Central memory CD4-positive, alpha-beta T cell (primary cell): ENCODE measurements at regions not wholly inside any gene's neighbourhood (a gene's known extent, or its start where the extent isn't known, plus 50 kb on each side); places are given as distances from the start of the nearest gene placed in this dataset.

Source experiments
- DNase-seq: peaks from one replicate; pipeline ENCODE4 v3.0.0; 2022

DNA sequence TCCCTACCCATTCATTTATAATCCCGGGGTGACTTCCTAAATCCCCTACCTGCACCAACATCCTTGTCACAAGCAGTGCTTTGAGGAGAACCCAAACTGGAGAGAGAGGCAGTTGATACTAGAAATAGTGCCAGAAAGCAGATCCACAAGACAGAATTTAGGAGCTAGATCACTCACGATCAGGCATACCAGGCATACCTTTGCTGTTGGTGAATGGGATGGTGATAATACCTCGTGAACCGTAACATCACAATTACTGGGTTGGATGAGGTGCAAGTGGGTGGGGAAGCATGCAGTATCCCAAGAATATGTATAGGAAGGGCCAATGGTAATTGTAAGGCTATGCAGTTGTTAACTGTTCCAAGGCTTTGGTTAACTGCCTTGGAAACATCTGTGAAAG lies 129.3 kb downstream of the TMA16 start:
- DNase-seq = no peak

DNA sequence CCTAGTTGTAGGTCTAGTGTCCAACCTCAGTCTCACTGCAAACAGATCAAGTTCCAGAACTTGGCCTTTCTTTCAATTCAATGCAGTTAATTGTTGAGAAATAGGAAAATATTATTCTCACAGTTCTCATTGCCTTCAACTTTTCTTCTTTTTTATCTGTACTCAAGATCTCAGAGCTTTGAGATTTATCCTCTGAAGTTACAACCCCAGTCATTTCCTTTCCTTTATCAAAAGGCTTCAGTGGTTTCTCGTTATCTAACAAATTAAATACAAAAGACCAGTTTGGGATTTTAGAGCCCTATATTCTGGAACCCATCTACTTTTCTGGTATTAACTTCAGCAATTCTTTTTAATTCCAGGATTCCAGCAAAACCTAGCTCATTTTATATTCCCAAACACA lies 130.2 kb downstream of the TMA16 start:
- DNase-seq = peak; percentile 22

DNA sequence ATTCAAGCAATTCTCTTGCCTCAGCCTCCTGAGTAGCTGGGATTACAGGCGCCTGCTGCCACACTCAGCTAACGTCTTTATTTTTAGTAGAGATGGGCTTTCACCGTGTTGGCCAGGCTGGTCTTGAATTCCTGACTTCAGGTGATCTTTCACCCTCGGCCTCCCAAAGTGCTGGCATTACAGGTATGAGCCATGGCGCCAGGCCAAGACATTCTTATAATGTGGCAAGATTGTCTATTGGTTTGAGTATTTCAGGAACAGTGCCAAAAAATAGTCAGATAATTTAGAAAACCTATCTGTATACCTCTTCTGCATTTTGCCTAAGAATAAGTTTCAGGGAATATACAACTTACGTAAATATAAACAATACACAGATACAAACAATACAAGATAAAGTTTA lies 136.8 kb downstream of the TMA16 start:
- no peak for DNase-seq

DNA sequence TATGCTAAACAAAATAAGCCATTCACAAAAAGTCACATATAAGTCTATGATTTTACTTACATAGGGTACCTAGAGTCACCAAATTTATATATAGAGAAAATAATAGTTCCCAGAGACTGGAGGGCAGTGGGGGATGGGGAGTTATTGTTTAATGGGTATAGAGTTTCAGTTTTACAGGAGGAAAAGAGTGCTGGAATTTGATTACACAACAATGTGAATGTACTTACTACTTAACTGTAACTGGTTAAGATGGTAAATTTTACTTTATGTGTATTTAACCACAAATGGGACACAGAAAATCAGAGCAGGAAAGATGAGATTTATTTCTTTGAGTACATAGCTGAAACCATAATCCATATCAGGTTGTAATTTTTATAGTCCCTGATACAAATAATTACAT lies 144.4 kb downstream of the TMA16 start:
- no peak for DNase-seq

DNA sequence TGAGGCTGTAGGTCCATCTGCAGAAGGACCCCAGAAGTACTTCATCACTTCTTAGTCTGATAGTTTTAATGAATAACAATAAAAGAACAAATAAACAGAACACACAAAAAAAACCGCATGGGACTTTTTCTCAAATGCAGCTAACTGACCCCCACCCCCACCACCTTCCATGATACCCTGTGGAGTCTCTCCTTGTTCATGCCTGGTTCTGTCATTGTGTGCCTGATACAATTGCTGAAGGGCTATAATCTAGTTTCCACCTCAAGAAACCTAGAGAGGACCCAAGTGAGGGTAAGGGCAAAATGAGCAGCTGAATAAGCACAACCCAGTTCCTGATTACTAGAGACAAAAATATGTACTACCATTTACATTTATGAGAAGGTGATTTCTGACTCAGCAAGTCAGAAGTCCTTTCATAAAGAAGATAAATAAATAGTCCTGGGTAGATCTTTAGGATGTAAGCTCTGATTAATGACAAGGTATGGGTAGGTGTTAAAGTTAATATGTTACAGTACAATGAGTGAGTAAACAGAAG lies 155.1 kb downstream of the TMA16 start:
- no peak for DNase-seq

DNA sequence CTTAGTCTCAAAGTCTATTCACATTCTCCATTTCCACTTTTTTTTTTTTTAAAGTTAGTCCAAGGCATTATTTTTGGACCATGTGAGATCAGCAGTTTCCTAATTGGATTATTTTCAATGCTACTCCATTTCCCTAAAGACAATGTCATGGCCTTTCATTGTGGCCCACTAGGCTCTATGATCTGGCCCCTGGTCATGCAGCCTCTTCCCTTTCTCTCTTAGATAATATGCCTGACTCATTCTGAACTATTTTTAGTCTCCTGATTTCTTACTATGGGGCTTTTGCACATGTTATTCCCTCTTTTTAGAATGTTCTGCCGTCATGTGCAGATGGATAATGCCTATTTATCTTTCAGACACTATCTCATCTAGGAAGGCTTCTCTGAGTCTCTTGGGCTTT lies 157.3 kb downstream of the TMA16 start:
- DNase-seq = no peak

DNA sequence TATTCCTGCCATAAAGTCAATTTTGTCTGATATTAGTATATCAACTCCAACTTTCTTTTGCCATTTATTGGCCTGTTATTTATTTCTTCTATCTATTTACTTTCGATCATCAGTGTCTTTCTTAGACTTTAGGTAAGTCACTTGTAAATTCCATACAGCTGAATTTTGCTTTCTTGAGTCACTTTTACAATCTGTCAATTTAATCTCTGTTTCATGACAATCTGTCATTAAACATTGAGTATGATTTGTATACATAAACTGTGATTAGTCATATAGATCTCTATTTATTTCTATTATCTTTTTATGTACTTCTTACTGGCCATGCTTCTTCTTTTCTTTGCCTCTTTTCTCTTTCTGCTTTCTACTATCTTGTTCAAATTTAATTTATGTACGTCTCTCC lies 160.1 kb downstream of the TMA16 start:
- no peak for DNase-seq

DNA sequence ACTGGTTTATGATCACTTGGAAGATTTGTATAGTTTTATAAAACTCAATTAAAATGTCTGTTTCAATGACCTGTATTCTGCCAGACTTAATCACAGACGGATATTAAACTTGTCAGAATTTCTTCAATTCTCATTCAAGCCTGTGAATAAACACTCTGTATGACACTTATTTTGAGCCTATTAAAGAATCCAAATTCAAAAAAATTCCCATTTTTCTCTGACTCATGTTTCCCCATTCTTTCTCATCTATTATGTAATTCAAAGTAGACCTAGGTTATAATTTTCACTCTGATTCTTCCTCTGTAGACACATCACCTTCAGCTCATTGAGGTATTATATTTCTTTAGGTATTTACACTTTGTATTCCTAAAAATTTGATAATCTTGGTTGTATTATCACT lies 166.1 kb downstream of the TMA16 start:
- DNase-seq = no peak

DNA sequence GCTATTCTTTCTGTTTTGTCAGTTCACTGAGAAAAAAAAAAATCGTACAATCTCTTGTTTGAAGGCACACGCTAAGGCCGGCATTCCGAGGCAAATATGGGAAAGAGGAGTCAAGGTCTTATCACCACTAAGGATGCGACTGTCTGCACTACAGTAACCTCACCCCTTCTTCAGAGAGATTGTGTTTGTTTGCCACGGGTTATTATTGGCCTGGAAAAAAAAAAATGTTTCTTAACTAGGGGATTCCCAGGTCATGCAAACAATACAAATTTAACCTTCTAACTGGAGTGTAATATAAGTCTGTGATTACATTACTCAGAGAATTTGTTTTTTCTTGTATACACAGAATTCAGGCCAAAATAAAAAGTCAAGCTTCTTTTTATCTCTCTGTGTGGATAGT lies 168.3 kb downstream of the TMA16 start:
- no peak for DNase-seq

DNA sequence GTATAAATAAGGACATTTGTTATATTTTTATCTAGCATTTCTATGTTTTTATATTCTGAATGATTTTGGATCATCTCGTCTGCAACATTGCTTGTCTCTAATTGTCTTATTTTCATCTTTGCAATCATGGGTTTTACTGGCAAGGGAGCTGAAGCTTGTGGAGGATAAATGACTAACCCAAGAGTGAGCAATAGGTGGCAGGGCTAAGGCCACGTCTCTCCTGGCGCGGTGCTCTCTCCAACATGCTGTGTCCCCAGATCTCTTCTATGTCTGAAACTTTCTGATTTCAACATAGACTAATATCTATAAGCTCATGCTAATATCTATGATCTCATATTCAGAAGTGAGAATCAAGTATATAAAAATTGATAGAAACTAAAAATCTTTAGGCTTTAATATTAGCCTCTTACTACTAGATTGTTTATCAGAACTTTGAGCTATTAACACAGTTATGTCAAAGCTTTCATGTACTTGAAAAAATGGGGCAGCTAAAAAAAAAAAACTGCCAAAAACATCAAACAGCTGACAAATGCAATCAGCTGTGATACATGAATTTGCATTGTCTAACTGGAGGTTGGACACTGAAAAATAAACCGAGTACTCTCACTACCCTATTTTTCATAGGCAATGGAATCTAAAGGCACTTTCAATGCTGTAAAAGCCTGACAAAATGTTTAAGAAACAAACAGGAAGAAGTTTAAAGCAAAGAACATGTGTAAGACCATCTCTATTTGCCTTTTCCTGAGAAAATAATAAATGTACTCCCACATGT lies 169.2 kb downstream of the TMA16 start:
- DNase-seq = no peak

DNA sequence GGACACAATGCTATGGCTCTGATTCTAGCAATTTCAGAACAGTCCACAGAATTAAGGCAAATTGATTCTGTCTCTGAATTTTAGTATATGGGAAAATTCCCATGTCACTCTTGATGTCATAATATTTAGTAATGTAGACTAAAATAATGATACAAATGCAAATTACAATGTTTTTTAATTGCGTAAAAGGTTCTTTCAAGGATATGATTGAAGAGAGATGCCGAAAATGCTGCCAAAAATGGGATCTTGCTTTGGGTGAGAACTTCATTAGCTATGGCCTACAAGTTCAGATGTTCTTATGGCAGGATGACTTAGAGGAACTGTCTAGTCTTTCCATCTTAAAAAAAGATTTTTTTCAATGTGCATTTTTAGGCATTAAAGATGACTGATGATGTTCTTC lies 170.6 kb downstream of the TMA16 start:
- no peak for DNase-seq

DNA sequence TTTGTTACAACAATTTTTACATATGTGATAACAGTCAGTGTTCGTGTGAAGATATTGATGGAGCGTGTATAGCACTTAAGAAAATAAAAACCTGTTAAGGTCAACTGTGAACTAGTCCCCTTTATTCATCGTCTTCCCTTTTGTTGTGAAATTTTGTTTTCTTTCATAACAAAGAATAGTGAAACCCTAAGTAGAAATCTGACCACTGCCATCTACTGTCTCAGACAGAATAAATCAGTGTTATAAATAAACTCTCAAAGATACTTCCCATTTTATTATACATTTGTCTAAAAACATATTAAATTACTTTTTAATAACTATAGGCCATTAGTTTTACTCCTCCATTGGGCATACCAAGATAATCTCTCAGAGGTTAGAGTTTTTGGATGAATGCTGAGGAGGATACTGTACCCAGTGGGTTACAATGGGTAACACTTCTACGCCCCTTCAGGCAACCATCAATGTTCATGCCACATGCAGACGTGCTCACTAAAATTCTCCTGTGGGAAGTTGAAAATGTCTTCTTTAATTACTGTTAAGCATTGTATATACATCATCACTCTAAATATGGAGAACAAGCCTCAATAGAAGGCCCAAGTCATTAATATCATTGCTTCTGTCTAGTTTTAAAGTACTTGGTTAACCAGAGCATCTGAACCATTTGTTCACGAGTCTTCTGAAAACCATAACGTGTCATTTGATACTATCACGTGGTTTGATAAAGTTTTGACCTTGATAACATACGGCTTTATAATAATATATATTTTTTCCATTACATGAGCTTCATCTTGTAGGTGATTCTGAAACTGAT lies 171.2 kb downstream of the TMA16 start:
- no peak for DNase-seq

DNA sequence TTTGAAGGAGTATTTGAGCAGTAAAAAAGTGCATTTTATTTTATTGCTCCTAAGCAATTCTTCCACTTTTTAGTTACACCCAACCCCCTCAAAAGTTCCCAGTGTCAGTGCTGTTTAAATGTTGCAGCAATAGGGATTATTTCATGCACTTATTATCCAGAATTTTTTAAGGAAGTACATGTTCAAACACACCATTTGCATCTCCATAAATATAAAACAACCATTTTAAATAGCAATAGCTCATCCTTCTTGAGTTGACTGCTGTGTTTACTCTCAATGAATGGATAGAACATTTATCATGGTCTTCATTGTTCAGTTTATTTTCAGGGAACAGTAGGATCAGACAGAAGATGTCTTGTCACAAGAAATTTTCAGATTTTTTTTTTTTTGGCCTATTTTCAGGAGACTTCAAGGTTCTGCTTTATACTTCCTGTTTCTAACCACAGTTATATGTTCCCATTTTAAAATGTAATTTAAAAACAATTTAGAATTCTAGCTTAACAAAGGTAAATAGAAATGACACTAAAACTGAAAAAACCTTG lies 171.9 kb downstream of the TMA16 start:
- peak; percentile 4 for DNase-seq

DNA sequence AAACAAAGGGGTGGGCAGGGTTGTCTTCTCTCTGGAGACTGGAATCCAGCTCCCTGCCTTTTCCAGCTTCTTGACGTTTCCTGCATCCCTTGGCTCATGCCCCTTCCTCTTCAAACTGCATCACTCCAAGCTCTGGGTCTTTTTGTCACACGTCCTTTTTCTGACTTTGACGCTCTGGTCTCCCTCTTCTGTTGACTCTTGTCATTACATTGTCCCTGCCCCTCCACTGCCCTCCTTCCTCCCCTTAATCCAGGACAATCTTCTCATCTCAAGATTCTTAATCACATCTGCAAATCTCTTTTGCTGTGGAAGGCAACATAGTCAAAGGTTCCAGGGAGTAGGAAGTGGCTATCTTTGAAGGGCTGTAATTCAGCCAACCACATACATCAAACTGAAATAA lies 178.3 kb downstream of the TMA16 start:
- DNase-seq = no peak

DNA sequence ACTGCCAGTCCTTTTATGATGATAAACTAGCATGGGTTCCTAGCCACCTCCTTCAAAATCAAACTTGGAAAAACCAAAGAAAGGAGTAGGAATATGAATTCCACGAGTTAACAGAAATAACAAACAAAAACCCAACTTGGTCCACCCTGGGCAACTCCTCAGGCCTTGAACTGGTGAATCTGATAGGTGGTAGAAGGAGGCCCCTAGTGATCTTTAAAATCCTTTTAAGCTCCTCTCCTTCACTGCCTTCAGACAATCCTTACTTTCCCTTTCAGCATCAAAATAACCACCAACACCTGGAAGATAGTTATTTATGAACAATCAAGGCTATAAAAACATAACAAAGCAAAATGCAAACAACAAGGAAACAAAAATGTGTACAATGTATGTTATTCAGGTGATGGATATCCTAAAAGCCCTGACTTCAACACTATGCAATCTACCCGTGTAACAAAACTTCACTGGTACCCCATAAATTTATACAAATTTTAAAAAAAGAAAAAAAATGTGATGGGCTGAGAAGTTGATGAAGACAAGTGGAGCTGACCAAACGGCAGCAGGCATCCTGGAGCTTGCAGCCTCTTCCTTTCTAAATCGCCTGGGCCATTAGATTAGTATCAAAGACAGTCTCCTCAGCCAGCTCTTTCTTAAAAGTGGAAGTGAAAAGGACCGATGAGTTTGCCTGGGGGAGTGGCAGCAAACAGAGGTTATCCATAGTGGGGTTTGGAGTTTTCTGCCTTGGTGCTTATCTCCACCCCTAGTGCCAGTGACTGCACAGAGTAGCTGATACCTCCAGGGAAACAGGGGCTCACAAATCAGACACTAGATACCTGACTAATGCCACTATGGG lies 179.6 kb downstream of the TMA16 start:
- DNase-seq = no peak

DNA sequence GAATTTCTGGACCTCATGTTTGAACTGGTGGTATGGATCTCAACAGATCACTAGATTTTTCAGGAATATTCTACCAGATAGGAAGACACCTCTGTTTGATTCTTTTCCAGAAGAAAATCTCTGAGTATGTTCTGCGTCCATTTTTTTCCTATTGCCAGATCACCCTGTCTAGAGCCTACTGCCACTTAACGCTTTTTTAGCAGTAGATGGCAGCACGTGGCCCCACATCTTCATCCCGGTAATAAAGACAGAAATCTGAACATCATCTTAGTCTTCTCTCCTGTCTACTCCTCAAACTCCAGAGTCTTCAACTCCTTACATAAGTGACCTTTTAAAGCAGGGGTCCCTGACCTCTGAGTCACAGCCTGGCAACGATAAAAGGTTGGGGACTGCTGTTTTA lies 184.7 kb downstream of the TMA16 start:
- no peak for DNase-seq

DNA sequence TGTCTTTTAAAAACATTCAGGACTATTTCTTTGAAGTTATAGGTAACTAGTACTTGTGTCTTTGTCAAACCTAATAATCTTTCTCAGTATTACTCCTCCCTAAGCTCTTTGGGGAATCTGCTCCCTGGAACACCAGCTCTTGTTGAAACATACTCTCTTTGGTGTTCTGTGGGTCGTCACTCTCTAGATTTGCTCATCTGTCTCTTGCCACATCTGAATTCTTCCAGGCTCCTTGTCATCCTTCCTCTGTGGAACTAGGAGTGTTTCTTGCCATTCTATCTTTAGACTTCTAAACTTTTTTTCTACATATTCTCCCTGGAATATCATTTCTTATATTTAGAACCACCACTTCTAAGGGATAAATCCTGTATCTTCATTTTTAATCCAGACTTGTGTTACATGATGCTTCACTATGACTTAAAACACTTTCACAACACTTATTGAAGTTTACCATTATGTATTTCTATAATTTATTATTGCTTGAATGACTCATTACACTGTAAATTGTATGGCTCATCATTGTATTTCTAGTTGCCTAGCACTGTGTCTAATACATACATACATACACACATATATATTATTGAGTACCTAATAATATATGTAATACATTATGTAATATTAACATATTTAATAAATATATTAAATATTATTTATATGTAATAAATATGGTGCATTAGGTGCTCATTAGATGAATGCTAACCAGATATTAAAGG lies 186.1 kb downstream of the TMA16 start:
- DNase-seq = no peak

DNA sequence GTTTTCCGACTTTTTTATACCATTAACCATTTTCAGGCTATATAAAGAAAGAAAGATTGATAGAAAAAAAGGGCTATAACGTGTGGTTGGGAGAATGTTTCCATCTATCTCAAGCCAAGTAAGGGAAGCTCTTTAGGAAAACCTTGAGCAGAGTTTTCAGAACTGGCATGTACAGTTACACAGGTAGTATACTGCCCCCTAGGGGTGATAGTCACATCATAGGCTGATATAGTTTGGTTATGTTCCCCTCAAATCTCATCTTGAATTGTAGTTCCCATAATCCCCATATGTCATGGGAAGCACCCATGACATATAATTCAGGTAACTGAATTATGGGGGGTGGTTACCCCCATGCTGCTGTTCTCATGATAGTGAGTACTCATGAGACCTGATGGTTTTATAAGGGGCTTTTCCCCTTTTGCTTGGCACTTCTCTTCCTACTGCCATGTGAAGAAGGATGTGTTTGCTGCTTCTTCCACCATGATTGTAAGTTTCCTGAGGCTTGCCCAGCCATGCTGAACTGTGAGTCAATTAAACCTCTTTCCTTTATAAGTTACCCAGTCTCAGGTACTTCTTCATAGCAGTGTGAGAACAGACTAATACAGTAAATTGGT lies 186.8 kb downstream of the TMA16 start:
- peak; percentile 66 for DNase-seq

DNA sequence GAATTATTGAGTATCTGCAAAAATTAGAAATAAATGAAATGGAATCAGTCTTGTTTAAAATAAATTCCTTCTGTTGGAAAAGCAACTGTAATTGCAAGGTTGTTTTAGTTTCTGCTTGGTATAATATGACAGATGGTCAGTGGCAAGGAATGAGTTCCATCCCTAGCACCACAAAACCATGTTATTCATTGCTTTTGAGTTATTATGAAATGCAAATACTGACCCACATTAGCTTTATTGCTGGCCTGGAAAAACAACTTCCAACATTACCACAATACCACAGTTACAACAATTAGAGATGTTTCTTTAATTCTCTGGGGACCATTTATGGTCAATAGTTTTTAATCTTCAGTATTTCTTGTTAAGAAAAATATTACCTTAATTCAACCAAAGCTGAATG lies 194.4 kb downstream of the TMA16 start:
- DNase-seq = no peak

DNA sequence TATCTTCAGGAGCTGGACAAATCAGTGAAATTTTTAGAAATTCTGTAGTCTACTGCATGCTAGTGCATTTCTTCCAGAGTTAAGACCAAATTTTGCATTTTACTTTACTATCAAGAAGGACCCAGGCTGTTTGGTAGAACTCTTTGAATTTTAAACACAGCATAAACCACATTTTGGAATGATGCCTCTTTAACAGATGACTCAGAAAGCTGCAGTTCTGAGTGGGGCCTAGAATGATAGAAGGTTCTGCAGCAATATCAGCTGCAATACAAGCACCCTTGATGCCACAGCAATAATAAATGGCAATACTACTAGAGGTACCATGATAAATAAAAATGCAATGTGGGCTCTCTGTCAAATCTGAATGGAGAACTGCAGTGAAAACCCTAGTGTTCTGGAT lies 198.7 kb downstream of the TMA16 start:
- no peak for DNase-seq

DNA sequence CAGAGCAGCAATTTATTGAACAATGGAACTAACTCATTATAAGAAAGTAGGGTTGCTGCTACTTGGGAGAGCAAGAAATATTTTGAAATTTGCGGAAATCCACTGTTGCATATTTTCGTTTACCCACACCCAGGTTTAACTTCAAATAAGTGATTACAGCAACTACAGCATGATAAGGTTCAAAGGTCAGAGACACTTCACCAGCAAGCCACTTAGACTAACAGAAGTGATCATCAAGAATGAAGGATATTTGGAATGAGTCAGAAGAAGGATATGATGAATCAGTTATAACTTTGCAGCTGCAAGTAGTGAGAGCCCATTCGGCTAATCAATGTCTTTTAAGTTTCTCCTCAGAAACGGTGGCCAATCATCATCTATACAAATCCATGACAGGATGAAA lies 199.3 kb downstream of the TMA16 start:
- no peak for DNase-seq

DNA sequence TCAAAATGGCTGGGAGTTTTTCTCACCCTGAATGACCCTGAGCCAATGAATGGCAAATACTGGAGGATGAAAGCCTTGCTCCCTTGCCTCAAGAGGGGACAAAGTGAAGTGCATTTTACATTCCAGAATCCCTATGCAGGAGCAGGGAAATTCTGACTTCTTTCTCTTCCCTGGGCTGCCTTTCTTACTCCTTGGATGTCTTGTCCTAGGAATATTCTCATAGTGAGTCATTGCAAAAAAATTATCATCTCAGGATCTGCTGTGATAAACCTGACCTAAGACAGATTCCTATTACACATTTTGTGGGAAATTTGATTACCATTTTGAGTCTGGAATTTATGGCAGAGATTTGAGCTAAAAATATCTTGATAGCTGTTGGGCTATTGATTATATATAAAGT lies 199.9 kb downstream of the TMA16 start:
- no peak for DNase-seq
